PC-3 (cell line): ENCODE measurements at regions not wholly inside any gene's neighbourhood (a gene's known extent, or its start where the extent isn't known, plus 50 kb on each side); places are given as distances from the start of the nearest gene placed in this dataset.

ENCODE experiments used
- CTCF ChIP-seq: fragments of 300-600 bp; sonication (generic); conservative IDR thresholded peaks from 2 replicates; pipeline ENCODE4 v1.5.1; 2017; ENCODE audit warnings: antibody characterized with exemption, low read depth, mild to moderate bottlenecking, low read length
- EZH2 ChIP-seq: fragments of 300-600 bp; sonication (generic); IDR thresholded peaks from one replicate; pipeline ENCODE4 v1.6.1; 2017; ENCODE audit warnings: antibody characterized with exemption, mild to moderate bottlenecking, low read length; ENCODE audit not compliant: unreplicated experiment
- EZH2phosphoT487 ChIP-seq: fragments of 300-600 bp; sonication (generic); IDR thresholded peaks from 2 replicates; pipeline ENCODE4 v1.6.1; 2018; ENCODE audit warnings: mild to moderate bottlenecking, antibody characterized with exemption, low read length, borderline replicate concordance

DNA sequence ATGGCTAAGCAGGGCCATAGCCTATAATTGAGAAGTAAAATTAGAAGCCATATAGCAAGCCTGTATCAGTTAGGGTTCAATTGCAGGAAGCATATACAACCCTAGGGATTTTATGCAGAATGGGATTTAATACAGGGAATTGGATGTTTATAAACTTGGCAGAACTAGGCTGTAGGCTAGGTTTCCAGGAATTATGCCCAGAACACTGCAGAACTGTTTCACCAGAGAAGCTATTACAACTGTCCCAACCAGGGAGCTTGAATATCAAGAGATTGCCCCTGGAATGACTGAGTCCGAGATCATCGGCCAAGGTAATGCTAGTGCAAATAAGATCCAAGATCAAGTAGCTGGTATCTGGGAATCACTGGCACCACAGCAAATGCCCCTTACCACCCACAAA, 64.0 kb downstream of the PRR15 start:
- TF ChIP-seq CTCF (no peak), EZH2 (no peak), EZH2phosphoT487 (no peak)
